ENCODE measurements at regions not wholly inside any gene's neighbourhood (a gene's known extent, or its start where the extent isn't known, plus 50 kb on each side); places are given as distances from the start of the nearest gene placed in this dataset.

- TF ChIP-seq CTCF (IDR thresholded peaks at IDR 0.05), result no peak
- no peak for TF ChIP-seq POLR2AphosphoS5 (IDR thresholded peaks at IDR 0.05; ENCODE audit: low read depth, low read length)
- TF ChIP-seq, protein P1, sequence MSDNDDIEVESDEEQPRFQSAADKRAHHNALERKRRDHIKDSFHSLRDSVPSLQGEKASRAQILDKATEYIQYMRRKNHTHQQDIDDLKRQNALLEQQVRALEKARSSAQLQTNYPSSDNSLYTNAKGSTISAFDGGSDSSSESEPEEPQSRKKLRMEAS (IDR thresholded peaks at IDR 0.05; ENCODE audit: low read depth), result no peak
- TF ChIP-seq EZH2phosphoT487 (IDR thresholded peaks at IDR 0.05; ENCODE audit: borderline replicate concordance, low read depth), result no peak
- TF ChIP-seq MXI1 (IDR thresholded peaks at IDR 0.05; ENCODE audit: low read depth, low read length), result no peak
- no peak for TF ChIP-seq GATA2 (CRISPR knock-in tag; IDR thresholded peaks at IDR 0.05)
- TF ChIP-seq, protein P2, sequence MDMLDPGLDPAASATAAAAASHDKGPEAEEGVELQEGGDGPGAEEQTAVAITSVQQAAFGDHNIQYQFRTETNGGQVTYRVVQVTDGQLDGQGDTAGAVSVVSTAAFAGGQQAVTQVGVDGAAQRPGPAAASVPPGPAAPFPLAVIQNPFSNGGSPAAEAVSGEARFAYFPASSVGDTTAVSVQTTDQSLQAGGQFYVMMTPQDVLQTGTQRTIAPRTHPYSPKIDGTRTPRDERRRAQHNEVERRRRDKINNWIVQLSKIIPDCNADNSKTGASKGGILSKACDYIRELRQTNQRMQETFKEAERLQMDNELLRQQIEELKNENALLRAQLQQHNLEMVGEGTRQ (IDR thresholded peaks at IDR 0.05; ENCODE audit: borderline replicate concordance, low read depth, low read length), result no peak
- TF ChIP-seq ZBTB33 (IDR thresholded peaks at IDR 0.05; ENCODE audit: borderline replicate concordance, low read depth), result no peak
These were observed 238.3 kb downstream of the OMA1 start for GRCh38 chr1:58308206-58308605.

Data from SK-N-SH (cell line).